Sigmoid colon (tissue), 4 donors: ENCODE measurements at regions not wholly inside any gene's neighbourhood (a gene's known extent, or its start where the extent isn't known, plus 50 kb on each side); places are given as distances from the start of the nearest gene placed in this dataset.

Source experiments
- EP300 ChIP-seq, 4 donors: sonication (generic); formaldehyde crosslinking; IDR thresholded peaks; one replicate each; pipeline ENCODE4 v1.6.1; 2017; ENCODE audit warnings: antibody characterized with exemption in 4 of 4
- POLR2A ChIP-seq, 2 donors: fragments of 450-650 bp; IDR thresholded peaks; one replicate each; pipeline ENCODE4 v1.6.1; 2016; ENCODE audit warnings: antibody characterized with exemption in 2 of 2, mild to moderate bottlenecking in 2 of 2, moderate library complexity in 2 of 2
- POLR2AphosphoS5 ChIP-seq, 4 donors: sonication (generic); formaldehyde crosslinking; IDR thresholded peaks; one replicate each; pipeline ENCODE4 v1.6.1; 2017; ENCODE audit warnings: antibody characterized with exemption in 4 of 4
- TF ChIP-seq, protein P1 (sequence below), 4 experiments: fragments of 450-650 bp in 3 of 4; fragments of 200-600 bp in 1 of 4; IDR thresholded peaks; one replicate each; pipeline ENCODE4 v1.5.1; 2016 to 2019; ENCODE audit warnings: antibody characterized with exemption in 4 of 4, mild to moderate bottlenecking in 3 of 4, moderate library complexity in 2 of 4

DNA sequence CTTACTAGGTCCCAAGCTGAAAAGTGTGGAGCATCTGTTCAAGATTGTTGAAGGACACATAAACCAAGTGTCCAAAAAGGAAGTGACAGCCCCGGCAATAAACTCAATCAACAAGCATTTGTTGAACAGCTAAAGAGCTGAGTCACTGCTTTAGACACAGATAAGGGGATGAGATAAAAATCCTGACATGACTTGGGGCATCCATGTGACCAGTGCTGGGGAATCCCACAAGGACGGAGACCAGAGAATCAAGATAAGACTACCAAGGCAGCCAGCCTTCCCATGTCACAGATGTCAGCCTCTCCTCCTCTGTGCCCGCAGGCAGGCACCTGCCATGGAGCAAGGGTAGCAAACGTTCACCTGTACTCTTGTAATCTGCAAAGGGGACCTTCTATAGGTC is 118.6 kb upstream of the KAZN start:
- TF ChIP-seq, protein P1, sequence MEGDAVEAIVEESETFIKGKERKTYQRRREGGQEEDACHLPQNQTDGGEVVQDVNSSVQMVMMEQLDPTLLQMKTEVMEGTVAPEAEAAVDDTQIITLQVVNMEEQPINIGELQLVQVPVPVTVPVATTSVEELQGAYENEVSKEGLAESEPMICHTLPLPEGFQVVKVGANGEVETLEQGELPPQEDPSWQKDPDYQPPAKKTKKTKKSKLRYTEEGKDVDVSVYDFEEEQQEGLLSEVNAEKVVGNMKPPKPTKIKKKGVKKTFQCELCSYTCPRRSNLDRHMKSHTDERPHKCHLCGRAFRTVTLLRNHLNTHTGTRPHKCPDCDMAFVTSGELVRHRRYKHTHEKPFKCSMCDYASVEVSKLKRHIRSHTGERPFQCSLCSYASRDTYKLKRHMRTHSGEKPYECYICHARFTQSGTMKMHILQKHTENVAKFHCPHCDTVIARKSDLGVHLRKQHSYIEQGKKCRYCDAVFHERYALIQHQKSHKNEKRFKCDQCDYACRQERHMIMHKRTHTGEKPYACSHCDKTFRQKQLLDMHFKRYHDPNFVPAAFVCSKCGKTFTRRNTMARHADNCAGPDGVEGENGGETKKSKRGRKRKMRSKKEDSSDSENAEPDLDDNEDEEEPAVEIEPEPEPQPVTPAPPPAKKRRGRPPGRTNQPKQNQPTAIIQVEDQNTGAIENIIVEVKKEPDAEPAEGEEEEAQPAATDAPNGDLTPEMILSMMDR (IDR thresholded peaks at IDR 0.05): no peak
- TF ChIP-seq POLR2A (IDR thresholded peaks at IDR 0.05): no peak
- no peak for TF ChIP-seq POLR2AphosphoS5 (IDR thresholded peaks at IDR 0.05)
- no peak for TF ChIP-seq EP300 (IDR thresholded peaks at IDR 0.05)
